Gastrocnemius medialis (tissue), 4 donors: ENCODE measurements at regions not wholly inside any gene's neighbourhood (a gene's known extent, or its start where the extent isn't known, plus 50 kb on each side); places are given as distances from the start of the nearest gene placed in this dataset.
"Not testable (repeated sequence)": the region's sequence is repeated elsewhere in the genome, so short reads cannot be mapped to it uniquely, and the experiment has no call there.

Experiments used
- ATAC-seq, 2 donors: fragments of 150-250 bp; one replicate each; pipeline ENCODE4 v1.9.1; 2016
- DNase-seq, 2 donors: peaks; one replicate each; pipeline ENCODE4 v3.0.0-alpha.2; 2019
- H3K27ac ChIP-seq, 4 donors: fragments of 200-600 bp; sonication (generic); 1 replicate in 1 of 4; 2 replicates in 3 of 4; pipeline ENCODE4 v1.5.1; 2016 to 2018; ENCODE audit warnings: mild to moderate bottlenecking in 2 of 4, moderate library complexity in 1 of 4
- H3K27me3 ChIP-seq, 3 donors: fragments of 200-600 bp; sonication (generic) in 2 of 3; 1 replicate in 1 of 3; 2 replicates in 2 of 3; pipeline versions ENCODE4 v1.5.1 to v1.6.0; 2016 to 2019; ENCODE audit warnings: mild to moderate bottlenecking in 1 of 3, moderate library complexity in 1 of 3
- H3K36me3 ChIP-seq, 2 donors: fragments of 200-600 bp; sonication (generic) in 1 of 2; one replicate each; pipeline ENCODE4 v1.5.1; 2017 to 2018
- H3K4me1 ChIP-seq, 2 donors: fragments of 200-600 bp; sonication (generic) in 1 of 2; one replicate each; pipeline ENCODE4 v1.5.1; 2016 to 2017; ENCODE audit warnings: mild to moderate bottlenecking in 2 of 2
- H3K4me3 ChIP-seq, 4 donors: fragments of 200-600 bp; sonication (generic) in 3 of 4; 1 replicate in 1 of 4; 2 replicates in 3 of 4; pipeline ENCODE4 v1.5.1; 2016 to 2019; ENCODE audit warnings: mild to moderate bottlenecking in 2 of 4
- H3K9me3 ChIP-seq, 3 donors: fragments of 200-600 bp; sonication (generic) in 2 of 3; 1 replicate in 1 of 3; 2 replicates in 2 of 3; pipeline ENCODE4 v1.5.1; 2016 to 2019
- POLR2A ChIP-seq, 2 donors: fragments of 450-650 bp; IDR thresholded peaks; one replicate each; pipeline ENCODE4 v1.6.1; 2017; ENCODE audit warnings: antibody characterized with exemption in 2 of 2, mild to moderate bottlenecking in 2 of 2, moderate library complexity in 2 of 2
- in situ Hi-C, 4 donors: fragments of 200-750 bp; cut with MboI; loops; one replicate each; pipeline versions ENCODE4 v1.15.0 to v1.8.0; 2017; ENCODE audit warnings: low sequenced_read_pairs in 4 of 4
- intact Hi-C: fragments of 100-400 bp; cut with DNase I; formaldehyde crosslinking; loops from one replicate; pipeline ENCODE4 v1.15.1; 2023; ENCODE audit warnings: low total_unique reads
- TF ChIP-seq, protein P1 (sequence below), 5 experiments: fragments of 450-650 bp in 3 of 5; fragments of 200-600 bp in 2 of 5; sonication (generic) in 2 of 5; IDR thresholded peaks in 4 of 5; conservative IDR thresholded peaks in 1 of 5; 1 replicate in 4 of 5; 2 replicates in 1 of 5; pipeline ENCODE4 v1.5.1; 2016 to 2019; ENCODE audit warnings: antibody characterized with exemption in 5 of 5, mild to moderate bottlenecking in 3 of 5, moderate library complexity in 3 of 5

- no peak overlapping the region for H3K27ac ChIP-seq
- DNase-seq (no peak), ATAC-seq (no peak)
- H3K9me3 ChIP-seq: no peaks in the 10 kb centered on the region
- H3K4me1 ChIP-seq: no peaks in the 10 kb centered on the region
- in situ Hi-C loops (no loop called here), intact Hi-C loops (no loop called here)
- no peak overlapping the region for H3K4me3 ChIP-seq
- no peaks in the 10 kb centered on the region for H3K36me3 ChIP-seq
- H3K27me3 ChIP-seq: no peaks in the 10 kb centered on the region
- TF ChIP-seq POLR2A (IDR thresholded peaks at IDR 0.05): no peak
- TF ChIP-seq, protein P1, sequence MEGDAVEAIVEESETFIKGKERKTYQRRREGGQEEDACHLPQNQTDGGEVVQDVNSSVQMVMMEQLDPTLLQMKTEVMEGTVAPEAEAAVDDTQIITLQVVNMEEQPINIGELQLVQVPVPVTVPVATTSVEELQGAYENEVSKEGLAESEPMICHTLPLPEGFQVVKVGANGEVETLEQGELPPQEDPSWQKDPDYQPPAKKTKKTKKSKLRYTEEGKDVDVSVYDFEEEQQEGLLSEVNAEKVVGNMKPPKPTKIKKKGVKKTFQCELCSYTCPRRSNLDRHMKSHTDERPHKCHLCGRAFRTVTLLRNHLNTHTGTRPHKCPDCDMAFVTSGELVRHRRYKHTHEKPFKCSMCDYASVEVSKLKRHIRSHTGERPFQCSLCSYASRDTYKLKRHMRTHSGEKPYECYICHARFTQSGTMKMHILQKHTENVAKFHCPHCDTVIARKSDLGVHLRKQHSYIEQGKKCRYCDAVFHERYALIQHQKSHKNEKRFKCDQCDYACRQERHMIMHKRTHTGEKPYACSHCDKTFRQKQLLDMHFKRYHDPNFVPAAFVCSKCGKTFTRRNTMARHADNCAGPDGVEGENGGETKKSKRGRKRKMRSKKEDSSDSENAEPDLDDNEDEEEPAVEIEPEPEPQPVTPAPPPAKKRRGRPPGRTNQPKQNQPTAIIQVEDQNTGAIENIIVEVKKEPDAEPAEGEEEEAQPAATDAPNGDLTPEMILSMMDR (IDR thresholded peaks at IDR 0.05 in 4 of 5, conservative IDR thresholded peaks at IDR 0.05 in 1 of 5): no peak
Measured at GRCh38 chr5:68862560-68862959, 231.3 kb upstream of the SLC30A5 start.

DNA sequence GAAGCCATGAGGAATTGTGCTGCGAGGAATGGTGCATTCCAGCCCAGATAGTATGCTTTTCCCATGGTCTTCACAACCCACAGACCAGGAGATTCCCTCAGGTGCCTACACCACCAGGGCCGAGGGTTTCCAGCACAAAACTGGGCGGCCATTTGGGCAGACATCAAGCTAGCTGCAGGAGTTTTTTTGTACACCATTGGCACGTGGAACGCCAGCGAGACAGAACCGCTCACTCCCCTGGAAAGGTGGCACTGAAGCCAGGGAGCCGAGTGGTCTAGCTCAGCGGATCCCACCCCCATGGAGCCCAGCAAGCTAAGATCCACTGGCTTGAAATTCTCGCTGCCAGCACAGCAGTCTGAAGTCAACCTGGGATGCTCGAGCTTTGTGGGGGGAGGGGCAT lies 228.6 kb upstream of the SLC30A5 start:
- H3K36me3 ChIP-seq, H3K4me1 ChIP-seq, intact Hi-C loops, ATAC-seq, in situ Hi-C loops, H3K9me3 ChIP-seq, H3K27me3 ChIP-seq, H3K27ac ChIP-seq, DNase-seq, H3K4me3 ChIP-seq: not testable (repeated sequence)

GRCh38 chr5:68872088-68872839 lies 221.6 kb upstream of the SLC30A5 start:
- intact Hi-C loops: no loop called here
- TF ChIP-seq, protein P1 (IDR thresholded peaks at IDR 0.05 in 4 of 5, conservative IDR thresholded peaks at IDR 0.05 in 1 of 5): no peak
- no peak for TF ChIP-seq POLR2A (IDR thresholded peaks at IDR 0.05)
- H3K27me3 ChIP-seq: no peaks in the 10 kb centered on the region
- in situ Hi-C loops: no loop called here
- no peaks in the 10 kb centered on the region for H3K4me1 ChIP-seq
- DNase-seq: no peak
- no peaks in the 10 kb centered on the region for H3K36me3 ChIP-seq
- H3K27ac ChIP-seq: no peak overlapping the region
- H3K9me3 ChIP-seq: no peaks in the 10 kb centered on the region
- ATAC-seq: no peak
- no peak overlapping the region for H3K4me3 ChIP-seq

DNA sequence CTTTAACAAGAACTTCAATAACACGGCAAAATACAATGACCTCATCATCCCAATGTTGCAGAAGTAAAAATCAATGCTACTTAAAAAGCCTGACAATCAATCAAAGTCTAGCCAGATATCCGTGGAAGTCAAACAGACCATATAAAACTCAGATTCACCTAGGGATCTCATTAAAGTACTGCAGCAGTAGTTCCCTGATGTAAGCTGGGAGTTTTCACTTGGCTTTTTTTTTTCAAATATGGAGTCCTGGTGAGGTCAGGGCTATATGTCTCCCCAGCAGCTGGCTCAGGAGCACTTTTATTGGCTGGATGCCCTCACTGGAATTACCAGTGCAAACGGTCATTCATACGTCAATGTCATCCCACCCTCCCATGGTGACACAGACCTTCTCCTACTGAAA lies 220.6 kb upstream of the SLC30A5 start:
- H3K9me3 ChIP-seq: no peaks in the 10 kb centered on the region
- no peak for TF ChIP-seq POLR2A (IDR thresholded peaks at IDR 0.05)
- TF ChIP-seq, protein P1 (IDR thresholded peaks at IDR 0.05 in 4 of 5, conservative IDR thresholded peaks at IDR 0.05 in 1 of 5): no peak
- H3K4me1 ChIP-seq: no peaks in the 10 kb centered on the region
- H3K4me3 ChIP-seq: no peak overlapping the region
- no peaks in the 10 kb centered on the region for H3K27me3 ChIP-seq
- ATAC-seq (no peak), DNase-seq (no peak)
- in situ Hi-C loops (no loop called here), intact Hi-C loops (no loop called here)
- H3K36me3 ChIP-seq: no peaks in the 10 kb centered on the region
- H3K27ac ChIP-seq: no peak overlapping the region

DNA sequence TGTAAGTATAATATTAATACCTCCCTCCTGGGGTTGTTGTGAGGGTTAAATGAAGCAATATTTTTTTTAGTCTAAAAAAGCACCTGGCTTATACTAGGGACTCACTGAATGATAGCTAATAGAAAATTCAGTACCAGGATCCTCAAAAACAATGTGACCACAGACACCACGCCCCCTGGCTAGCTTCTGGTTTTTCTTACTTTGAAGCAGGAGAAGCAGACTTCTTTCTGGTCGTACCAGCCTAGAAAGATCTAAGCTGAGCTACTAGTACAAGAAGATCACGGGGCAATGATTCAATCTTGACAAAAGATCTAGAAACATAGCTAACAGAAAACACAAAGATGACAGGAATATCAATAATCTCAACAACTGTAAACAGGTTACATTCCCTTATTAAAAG lies 218.5 kb upstream of the SLC30A5 start:
- H3K4me1 ChIP-seq: no peaks in the 10 kb centered on the region
- intact Hi-C loops (no loop called here), in situ Hi-C loops (no loop called here)
- H3K4me3 ChIP-seq: no peak overlapping the region
- no peaks in the 10 kb centered on the region for H3K36me3 ChIP-seq
- no peaks in the 10 kb centered on the region for H3K9me3 ChIP-seq
- ATAC-seq (no peak), DNase-seq (no peak)
- no peak for TF ChIP-seq POLR2A (IDR thresholded peaks at IDR 0.05)
- TF ChIP-seq, protein P1 (IDR thresholded peaks at IDR 0.05 in 4 of 5, conservative IDR thresholded peaks at IDR 0.05 in 1 of 5): no peak
- H3K27ac ChIP-seq: no peak overlapping the region
- H3K27me3 ChIP-seq: no peaks in the 10 kb centered on the region
